ENCODE measurements at regions not wholly inside any gene's neighbourhood (a gene's known extent, or its start where the extent isn't known, plus 50 kb on each side); places are given as distances from the start of the nearest gene placed in this dataset.

GRCh38 chr20:52667358-52667757, 304.8 kb upstream of the TSHZ2 start:
- H3K27ac ChIP-seq (ENCODE audit: low read depth, low read length): no peak overlapping the region
- H3K27me3 ChIP-seq (ENCODE audit: insufficient read depth, low read length): no peaks in the 10 kb centered on the region
- no peak for TF ChIP-seq CTCF (IDR thresholded peaks at IDR 0.05; ENCODE audit: extremely low read depth, low read depth, low read length)
- no peaks in the 10 kb centered on the region for H3K9me3 ChIP-seq (ENCODE audit: low read depth, low read length)
- no peaks in the 10 kb centered on the region for H3K36me3 ChIP-seq (ENCODE audit: insufficient read depth, low read length)
- H2AFZ ChIP-seq (ENCODE audit: low read length): no peak overlapping the region
- H3K79me2 ChIP-seq (ENCODE audit: insufficient read depth, low read length): no peaks in the 10 kb centered on the region
- H3K4me2 ChIP-seq (ENCODE audit: insufficient read depth, low read length): no peak overlapping the region
- no peaks in the 10 kb centered on the region for H4K20me1 ChIP-seq (ENCODE audit: insufficient read depth, low read length)
- H3K4me3 ChIP-seq (ENCODE audit: insufficient read depth, low read length): no peak overlapping the region
- no peak for DNase-seq (ENCODE audit: insufficient read length, low spot score, missing footprints)
- no peaks in the 10 kb centered on the region for H3K4me1 ChIP-seq (ENCODE audit: insufficient read depth, low read length)

GRCh38 chr20:52665441-52665840, 306.7 kb upstream of the TSHZ2 start:
- H3K36me3 ChIP-seq (ENCODE audit: insufficient read depth, low read length): no peaks in the 10 kb centered on the region
- no peak for TF ChIP-seq CTCF (IDR thresholded peaks at IDR 0.05; ENCODE audit: extremely low read depth, low read depth, low read length)
- H3K4me1 ChIP-seq (ENCODE audit: insufficient read depth, low read length): no peaks in the 10 kb centered on the region
- H3K4me2 ChIP-seq (ENCODE audit: insufficient read depth, low read length): no peak overlapping the region
- no peaks in the 10 kb centered on the region for H4K20me1 ChIP-seq (ENCODE audit: insufficient read depth, low read length)
- H3K4me3 ChIP-seq (ENCODE audit: insufficient read depth, low read length): no peak overlapping the region
- H3K27me3 ChIP-seq (ENCODE audit: insufficient read depth, low read length): no peaks in the 10 kb centered on the region
- H2AFZ ChIP-seq (ENCODE audit: low read length): no peak overlapping the region
- no peaks in the 10 kb centered on the region for H3K79me2 ChIP-seq (ENCODE audit: insufficient read depth, low read length)
- no peak overlapping the region for H3K27ac ChIP-seq (ENCODE audit: low read depth, low read length)
- DNase-seq (ENCODE audit: insufficient read length, low spot score, missing footprints): no peak
- no peaks in the 10 kb centered on the region for H3K9me3 ChIP-seq (ENCODE audit: low read depth, low read length)

GRCh38 chr20:52655395-52655794, 316.8 kb upstream of the TSHZ2 start:
- Histone ChIP-seq H3K27me3 (ENCODE audit: insufficient read depth, low read length) (no peaks in the 10 kb centered on the region), H3K4me3 (ENCODE audit: insufficient read depth, low read length) (no peak overlapping the region), H3K79me2 (ENCODE audit: insufficient read depth, low read length) (no peaks in the 10 kb centered on the region), H2AFZ (ENCODE audit: low read length) (no peak overlapping the region), H3K9me3 (ENCODE audit: low read depth, low read length) (no peaks in the 10 kb centered on the region), H3K36me3 (ENCODE audit: insufficient read depth, low read length) (no peaks in the 10 kb centered on the region), H3K4me1 (ENCODE audit: insufficient read depth, low read length) (no peaks in the 10 kb centered on the region), H3K4me2 (ENCODE audit: insufficient read depth, low read length) (no peak overlapping the region), H3K27ac (ENCODE audit: low read depth, low read length) (no peak overlapping the region), H4K20me1 (ENCODE audit: insufficient read depth, low read length) (no peaks in the 10 kb centered on the region)
- no peak for TF ChIP-seq CTCF (IDR thresholded peaks at IDR 0.05; ENCODE audit: extremely low read depth, low read depth, low read length)
- DNase-seq (ENCODE audit: insufficient read length, low spot score, missing footprints): no peak

- Histone ChIP-seq H3K27me3 (ENCODE audit: insufficient read depth, low read length) (no peaks in the 10 kb centered on the region), H4K20me1 (ENCODE audit: insufficient read depth, low read length) (no peaks in the 10 kb centered on the region), H3K27ac (ENCODE audit: low read depth, low read length) (no peak overlapping the region), H3K36me3 (ENCODE audit: insufficient read depth, low read length) (no peaks in the 10 kb centered on the region), H2AFZ (ENCODE audit: low read length) (no peak overlapping the region), H3K4me1 (ENCODE audit: insufficient read depth, low read length) (no peaks in the 10 kb centered on the region), H3K9me3 (ENCODE audit: low read depth, low read length) (no peaks in the 10 kb centered on the region), H3K4me2 (ENCODE audit: insufficient read depth, low read length) (no peak overlapping the region), H3K79me2 (ENCODE audit: insufficient read depth, low read length) (no peaks in the 10 kb centered on the region), H3K4me3 (ENCODE audit: insufficient read depth, low read length) (no peak overlapping the region)
- DNase-seq (ENCODE audit: insufficient read length, low spot score, missing footprints): no peak
- no peak for TF ChIP-seq CTCF (IDR thresholded peaks at IDR 0.05; ENCODE audit: extremely low read depth, low read depth, low read length)
Measured at GRCh38 chr20:52654567-52654966, 317.6 kb upstream of the TSHZ2 start.

Data from osteoblast (primary cell).